GM18907 (cell line): ENCODE measurements at regions not wholly inside any gene's neighbourhood (a gene's known extent, or its start where the extent isn't known, plus 50 kb on each side); places are given as distances from the start of the nearest gene placed in this dataset.

Experiments used
- ATAC-seq: cut with Tn5 transposase; IDR thresholded peaks from one replicate; pipeline ENCODE4 v1.9.1; 2021; ENCODE audit warnings: mild to moderate bottlenecking, moderate library complexity; ENCODE audit not compliant: unreplicated experiment

DNA sequence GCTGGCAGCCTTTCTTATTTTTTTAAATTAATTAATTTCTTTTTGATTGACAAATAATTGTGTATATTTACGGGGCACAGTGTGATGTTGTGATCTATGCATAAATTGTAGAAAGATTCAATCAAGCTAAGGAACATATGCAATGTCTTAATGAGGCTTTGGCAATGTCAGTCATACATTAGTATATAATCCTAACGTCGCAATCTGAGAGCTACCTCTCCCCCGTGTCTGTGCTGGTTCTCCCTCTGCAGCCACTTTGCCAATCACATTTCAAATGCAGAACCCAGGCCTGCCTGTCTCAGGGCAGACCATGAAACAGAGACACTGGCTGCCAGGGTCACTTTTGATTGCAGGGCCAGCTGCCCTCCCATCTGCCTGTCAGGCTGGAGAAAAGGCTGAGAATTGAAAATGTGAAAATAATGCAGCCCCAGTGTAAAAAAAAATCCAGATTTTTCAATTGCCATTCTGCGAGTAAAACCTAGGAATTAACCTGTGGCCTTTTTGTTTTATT, 56.3 kb downstream of the SLC24A2 start:
- no peak for ATAC-seq

DNA sequence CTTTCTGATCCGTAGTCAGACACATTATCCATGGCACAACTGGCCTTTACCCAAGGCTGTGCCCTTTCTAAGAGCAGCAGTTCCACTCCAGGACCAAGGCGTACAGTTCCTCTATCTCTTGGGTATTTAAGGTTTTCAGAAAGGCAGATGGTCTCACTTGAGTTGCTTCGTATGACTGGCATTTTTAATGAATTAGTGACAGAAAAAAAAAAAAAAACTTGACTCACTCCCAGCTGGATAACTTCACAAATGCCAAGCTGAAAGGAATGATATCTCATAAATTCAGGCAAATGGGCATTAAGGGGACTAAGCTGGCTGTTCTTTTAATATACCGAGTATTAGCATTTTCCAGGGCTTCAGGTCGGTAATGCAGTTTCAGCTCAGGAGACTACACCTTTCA, 60.7 kb downstream of the SLC24A2 start:
- ATAC-seq, result no peak

DNA sequence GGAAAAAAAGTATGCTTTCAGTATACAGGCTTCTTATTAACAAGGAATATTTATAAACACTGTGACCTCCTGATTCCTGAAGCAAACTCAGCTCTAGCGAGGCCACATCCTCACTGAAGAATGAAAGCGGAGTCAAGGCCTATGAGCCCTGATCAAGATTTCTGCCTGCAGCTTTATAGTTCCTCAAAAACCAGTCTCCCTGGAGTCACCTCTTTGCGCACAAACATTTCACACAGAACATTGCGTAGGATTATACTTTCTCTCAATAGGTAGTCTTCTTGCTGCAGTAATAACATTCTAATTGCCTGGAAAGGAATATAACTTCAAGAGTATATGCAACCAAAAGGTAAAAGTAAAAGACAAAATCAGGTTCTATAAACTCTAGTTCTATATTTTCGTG, 62.9 kb downstream of the SLC24A2 start:
- no peak for ATAC-seq

GRCh38 chr9:19720377-19720776, 68.5 kb downstream of the SLC24A2 start:
- no peak for ATAC-seq

GRCh38 chr9:19703702-19704101, 85.1 kb downstream of the SLC24A2 start:
- no peak for ATAC-seq

DNA sequence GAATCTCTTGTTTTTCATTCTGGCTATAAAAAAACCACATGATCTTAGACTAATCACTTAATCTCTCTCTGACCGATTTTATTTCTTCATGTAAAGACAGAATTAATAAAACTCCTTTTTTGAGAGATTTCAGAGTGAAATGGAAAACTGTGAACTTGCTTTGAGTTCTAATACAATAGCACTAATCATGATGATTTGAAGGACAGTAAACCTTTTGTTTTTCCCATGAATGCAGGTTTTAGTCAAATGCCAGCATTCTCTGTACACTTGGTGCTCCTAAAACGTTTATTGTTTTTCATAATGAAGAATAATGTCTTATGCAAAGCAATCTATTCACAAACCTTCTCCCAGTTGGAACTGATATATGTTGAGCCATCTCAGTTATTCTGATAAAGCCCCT, 86.8 kb downstream of the SLC24A2 start:
- ATAC-seq, result no peak

GRCh38 chr9:19701274-19701673, 87.6 kb downstream of the SLC24A2 start:
- ATAC-seq, result no peak

- no peak for ATAC-seq
Measured at GRCh38 chr9:19700699-19701098, 88.1 kb downstream of the SLC24A2 start.

DNA sequence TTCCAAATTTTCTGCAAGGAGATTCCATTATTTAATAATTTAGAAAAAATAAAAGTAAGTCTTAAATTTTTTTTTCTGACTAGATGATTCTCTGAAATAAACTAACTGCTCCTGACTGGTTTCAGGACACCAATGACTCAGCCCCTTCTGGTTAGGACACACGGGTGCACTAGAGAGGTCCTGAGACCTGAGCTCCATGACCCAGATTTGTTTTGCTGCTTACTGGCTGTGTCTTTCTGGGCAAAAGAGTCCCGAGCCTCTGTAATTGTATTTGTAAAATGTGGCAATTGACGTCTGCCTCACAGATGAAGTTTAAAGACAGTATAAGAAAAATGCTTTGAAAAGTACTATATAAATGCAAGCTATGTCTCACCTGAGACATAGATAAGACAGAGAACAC, 89.1 kb downstream of the SLC24A2 start:
- ATAC-seq, result no peak

GRCh38 chr9:19698960-19699359, 89.9 kb downstream of the SLC24A2 start:
- ATAC-seq, result no peak

- ATAC-seq, result no peak
Measured at GRCh38 chr9:19694601-19695000, 94.2 kb downstream of the SLC24A2 start.

- no peak for ATAC-seq
Measured at GRCh38 chr9:19690128-19690527, 98.7 kb downstream of the SLC24A2 start.

DNA sequence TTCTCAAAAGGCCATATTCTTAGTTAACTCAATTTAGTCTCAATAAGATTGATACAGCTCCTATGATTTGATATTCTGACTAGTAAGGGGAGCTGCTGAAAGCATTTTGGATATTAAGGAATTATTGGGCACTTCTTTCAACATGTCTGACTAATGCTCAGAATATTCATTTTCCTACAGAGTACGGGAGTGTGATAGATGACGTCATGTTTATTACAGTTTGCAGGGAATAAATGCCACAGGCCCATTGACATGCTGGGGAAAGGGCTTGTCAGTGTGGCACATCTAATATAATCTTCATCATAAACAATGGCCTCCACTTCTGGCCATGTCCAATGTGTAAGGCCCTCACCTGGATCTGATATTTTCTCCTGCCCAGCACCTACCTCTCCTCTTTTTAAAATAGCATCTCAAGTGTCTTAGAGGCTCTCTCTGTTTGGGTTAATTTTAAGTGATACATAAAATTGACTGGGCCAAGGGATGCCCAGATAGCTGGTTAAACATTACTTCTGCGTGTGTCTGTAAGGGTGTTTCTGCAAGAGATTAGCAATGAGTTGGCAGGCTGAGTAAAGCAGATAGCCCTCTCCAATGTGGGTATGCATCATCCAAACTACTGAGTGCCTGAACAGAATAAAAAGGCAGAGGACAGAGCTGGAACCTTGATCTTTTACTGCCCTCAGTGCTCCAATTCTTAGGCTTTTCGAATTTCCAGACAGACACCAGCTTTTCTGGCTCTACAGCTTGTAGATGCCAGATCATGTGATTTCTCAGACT, 99.3 kb downstream of the SLC24A2 start:
- no peak for ATAC-seq

GRCh38 chr9:19683715-19684114, 105.1 kb downstream of the SLC24A2 start:
- ATAC-seq, result no peak

DNA sequence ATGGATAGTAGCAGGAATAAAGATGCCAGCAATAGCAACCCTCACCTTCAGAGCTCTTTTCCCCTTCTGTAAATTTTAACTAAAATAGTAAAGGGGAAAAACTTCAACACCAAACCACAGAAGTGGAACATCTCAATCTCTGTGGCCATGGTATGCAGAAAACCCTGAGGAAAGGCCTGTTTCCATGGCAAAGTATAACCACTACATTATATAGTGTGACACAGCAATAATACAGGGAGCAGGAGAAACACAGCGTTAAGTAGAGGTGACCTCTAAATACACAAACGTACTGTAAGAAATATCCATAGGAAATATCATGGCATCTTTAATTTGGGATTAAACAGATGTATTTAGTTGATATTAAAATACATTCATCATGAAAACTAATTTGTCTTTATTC, 106.4 kb downstream of the SLC24A2 start:
- no peak for ATAC-seq

DNA sequence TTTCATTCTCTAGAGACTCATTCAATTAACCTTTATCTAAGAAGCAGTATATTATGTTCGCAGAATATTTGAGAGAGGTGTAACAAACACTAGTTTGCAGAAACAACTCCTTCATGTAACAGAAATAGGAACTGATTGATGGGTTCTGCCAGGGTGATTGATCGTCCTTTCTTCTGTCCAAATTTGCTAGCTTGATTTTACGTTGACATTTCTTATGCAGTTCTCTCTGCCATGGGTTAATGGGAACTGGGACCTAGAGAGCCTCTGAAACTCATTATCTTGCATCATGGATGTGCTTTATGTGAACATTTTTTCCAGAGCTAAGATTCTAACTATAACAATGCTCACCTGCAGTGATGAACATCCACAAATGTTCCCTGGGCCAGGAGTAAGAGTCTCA, 107.0 kb downstream of the SLC24A2 start:
- no peak for ATAC-seq

DNA sequence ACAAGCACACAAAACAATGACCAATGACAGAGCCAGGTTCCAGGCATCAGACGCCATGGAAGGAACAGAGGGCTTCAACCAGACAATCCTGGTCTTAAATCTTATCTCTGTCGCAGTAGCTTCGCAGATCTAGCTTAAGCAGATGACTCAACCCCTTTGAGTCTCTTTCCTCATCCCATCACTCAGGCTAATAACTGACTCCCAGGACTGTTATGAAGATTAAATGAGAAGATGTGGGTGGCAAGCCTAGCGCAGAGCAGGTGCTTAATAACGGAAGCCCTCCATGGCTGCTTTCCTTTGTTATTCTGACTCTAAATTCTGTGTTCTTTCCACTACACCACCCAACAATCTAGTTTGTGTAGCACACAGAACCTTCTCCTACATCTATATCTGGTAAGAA, 110.9 kb downstream of the SLC24A2 start:
- ATAC-seq, result no peak

GRCh38 chr9:19675492-19675891, 113.3 kb downstream of the SLC24A2 start:
- ATAC-seq, result no peak

GRCh38 chr9:19666575-19666974, 122.3 kb downstream of the SLC24A2 start:
- ATAC-seq, result no peak

- ATAC-seq, result peak; percentile 100
Measured at GRCh38 chr9:19665146-19665863, 123.5 kb downstream of the SLC24A2 start.

- no peak for ATAC-seq
Measured at GRCh38 chr9:19663570-19663969, 125.3 kb downstream of the SLC24A2 start.

- no peak for ATAC-seq
Measured at GRCh38 chr9:19662213-19662612, 126.6 kb downstream of the SLC24A2 start.
